Lower leg skin (tissue), 3 donors: ENCODE measurements at regions not wholly inside any gene's neighbourhood (a gene's known extent, or its start where the extent isn't known, plus 50 kb on each side); places are given as distances from the start of the nearest gene placed in this dataset.

Source experiments
- POLR2A ChIP-seq, 2 donors: fragments of 450-650 bp; IDR thresholded peaks; one replicate each; pipeline ENCODE4 v1.6.1; 2016 to 2017; ENCODE audit warnings: antibody characterized with exemption in 2 of 2, mild to moderate bottlenecking in 1 of 2, moderate library complexity in 1 of 2
- TF ChIP-seq, protein P1 (sequence below), 3 donors: fragments of 450-650 bp; IDR thresholded peaks; one replicate each; pipeline ENCODE4 v1.5.1; 2016; ENCODE audit warnings: antibody characterized with exemption in 3 of 3, mild to moderate bottlenecking in 3 of 3, moderate library complexity in 2 of 3

DNA sequence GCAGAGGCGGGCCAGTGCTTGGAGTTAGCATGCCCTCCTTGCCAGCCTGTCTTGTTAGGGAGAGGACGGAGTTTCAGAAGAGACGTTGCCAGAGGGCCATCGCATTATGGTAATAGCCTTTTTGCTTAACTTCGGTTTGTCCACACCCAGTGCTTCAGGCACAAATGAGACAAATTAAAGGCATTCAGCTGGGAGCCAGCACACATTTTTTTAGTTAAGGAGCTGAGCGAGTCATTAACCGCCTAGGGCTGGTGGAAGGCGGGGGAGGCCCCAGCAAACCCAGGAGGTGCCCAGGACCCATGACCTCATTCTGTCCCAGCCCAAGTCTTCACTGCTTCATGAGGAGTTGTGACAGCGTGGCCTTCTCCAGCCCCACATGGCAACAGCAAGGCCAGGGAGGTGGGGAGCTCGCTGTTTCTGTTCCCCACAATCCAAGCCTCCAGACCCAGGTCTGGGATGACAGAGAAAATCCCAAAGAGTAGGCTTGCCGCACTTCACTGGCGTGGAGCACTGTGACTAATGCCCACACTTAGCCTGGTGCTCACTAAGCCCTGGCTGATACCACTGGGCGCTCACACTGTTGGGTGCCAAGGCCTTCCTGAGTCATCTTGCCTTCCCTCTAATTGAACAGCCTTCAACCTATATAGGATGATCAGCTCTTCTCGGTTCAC is 237.1 kb downstream of the ANKRD60 start:
- TF ChIP-seq POLR2A (IDR thresholded peaks at IDR 0.05) = no peak
- TF ChIP-seq, protein P1, sequence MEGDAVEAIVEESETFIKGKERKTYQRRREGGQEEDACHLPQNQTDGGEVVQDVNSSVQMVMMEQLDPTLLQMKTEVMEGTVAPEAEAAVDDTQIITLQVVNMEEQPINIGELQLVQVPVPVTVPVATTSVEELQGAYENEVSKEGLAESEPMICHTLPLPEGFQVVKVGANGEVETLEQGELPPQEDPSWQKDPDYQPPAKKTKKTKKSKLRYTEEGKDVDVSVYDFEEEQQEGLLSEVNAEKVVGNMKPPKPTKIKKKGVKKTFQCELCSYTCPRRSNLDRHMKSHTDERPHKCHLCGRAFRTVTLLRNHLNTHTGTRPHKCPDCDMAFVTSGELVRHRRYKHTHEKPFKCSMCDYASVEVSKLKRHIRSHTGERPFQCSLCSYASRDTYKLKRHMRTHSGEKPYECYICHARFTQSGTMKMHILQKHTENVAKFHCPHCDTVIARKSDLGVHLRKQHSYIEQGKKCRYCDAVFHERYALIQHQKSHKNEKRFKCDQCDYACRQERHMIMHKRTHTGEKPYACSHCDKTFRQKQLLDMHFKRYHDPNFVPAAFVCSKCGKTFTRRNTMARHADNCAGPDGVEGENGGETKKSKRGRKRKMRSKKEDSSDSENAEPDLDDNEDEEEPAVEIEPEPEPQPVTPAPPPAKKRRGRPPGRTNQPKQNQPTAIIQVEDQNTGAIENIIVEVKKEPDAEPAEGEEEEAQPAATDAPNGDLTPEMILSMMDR (IDR thresholded peaks at IDR 0.05) = no peak
